GF-D8 (cell line): ENCODE measurements at regions not wholly inside any gene's neighbourhood (a gene's known extent, or its start where the extent isn't known, plus 50 kb on each side); places are given as distances from the start of the nearest gene placed in this dataset.

Experiments used
- DNase-seq: peaks from one replicate; lab custom pipeline; 2025; lab: John Stamatoyannopoulos, UW

DNA sequence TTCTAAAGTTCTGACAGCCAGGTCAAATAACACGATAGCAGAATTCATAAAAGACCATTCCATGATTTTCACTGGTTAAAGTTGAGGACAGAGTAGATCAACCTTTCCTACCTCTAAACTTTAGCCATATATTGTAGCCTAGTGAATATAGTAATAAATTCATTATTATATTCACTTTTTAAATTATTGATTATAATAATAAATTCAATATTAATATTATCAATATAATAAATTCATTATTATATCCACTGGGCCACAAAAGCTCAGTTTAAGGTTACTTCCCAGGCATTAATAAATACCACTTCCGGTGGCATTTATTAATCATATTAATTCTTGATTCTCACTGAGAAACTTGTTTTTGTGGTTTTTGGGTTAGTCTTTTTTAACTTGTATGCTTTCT, 85.7 kb upstream of the GPC6 start:
- DNase-seq = no peak

DNA sequence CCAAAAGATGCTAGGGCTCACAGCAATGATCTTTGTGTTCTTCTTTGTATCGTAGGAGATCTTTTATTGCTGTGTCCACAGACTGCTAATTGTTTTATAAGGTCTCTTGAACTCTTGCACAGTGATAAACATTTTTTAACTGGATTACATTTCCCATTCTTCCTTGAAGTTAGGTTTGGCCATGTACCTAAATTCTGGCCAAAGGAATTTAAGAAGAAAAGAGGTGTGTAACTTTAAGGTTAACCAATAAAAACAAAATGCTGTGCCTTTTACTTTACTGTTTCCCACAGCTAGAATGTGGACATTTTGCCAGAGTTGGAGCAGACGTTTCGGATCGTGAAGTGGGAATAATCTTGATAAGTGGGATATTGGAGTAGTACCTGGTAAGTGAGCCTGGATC, 82.6 kb upstream of the GPC6 start:
- DNase-seq = no peak

DNA sequence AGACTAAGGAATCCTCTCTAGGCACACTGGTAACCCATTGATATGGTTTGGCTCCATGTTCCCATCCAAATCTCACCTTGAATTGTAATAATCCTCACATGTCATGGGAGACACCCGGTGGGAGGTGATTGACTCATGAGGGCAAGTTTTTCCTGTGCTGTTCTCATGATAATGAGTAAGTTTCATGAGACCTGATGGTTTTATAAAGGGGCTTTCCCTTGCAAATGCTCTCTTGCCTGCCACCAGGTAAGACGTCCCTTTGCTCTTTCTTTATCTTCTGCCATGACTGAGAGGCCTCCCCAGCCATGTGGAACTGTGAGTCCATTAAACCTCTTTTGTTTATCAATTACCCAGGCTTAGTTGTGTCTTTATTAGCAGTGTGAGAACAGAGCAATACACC, 81.4 kb upstream of the GPC6 start:
- no peak for DNase-seq

DNA sequence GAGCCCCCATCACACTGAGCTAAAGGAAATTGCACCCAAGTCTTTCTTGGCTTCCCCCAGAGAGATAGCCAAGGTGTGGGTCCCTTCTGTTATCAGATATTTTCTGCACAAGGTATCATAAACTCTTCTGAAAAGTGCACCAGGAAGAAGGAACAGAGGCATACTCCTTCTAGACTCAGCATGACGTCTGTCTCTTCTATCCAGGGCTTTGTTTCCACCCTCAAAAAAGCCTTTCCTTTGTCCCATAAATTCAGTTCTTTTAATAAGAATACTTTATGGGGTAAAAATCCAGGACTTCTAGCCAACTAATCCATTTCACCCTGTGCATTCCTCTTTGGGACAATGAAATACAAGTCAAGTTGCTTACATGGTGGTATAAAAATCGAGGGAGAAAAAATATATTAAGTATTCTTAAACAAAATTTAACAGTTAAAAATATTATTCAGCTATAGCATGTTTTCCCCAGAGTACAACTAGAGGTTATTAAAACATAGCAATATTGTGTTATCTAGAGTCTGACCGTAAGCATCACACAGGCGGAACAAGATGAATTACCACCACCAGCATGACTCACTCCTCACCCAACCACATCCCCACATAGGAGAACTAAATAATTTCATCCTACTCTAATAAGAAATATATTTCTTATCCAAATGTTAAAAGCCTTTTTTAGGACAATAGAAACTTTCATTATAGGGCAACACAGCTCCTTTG, 79.9 kb upstream of the GPC6 start:
- DNase-seq = no peak

DNA sequence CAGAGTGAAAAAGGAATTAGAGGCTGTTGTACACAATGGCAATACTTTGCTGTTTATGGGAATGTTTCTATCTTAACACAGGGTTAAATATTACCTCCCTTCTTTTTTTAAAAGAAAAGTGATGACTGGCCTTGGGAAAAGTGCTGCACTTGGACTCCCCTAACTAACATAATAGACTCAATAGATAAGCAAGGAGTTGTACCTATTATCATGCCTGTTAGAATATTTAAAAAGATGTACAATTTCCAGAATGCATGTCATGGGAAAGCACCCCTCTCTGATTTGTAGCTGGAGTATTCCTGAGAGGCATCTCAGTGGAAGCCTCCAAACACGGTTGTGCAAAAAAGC, 79.3 kb upstream of the GPC6 start:
- no peak for DNase-seq

DNA sequence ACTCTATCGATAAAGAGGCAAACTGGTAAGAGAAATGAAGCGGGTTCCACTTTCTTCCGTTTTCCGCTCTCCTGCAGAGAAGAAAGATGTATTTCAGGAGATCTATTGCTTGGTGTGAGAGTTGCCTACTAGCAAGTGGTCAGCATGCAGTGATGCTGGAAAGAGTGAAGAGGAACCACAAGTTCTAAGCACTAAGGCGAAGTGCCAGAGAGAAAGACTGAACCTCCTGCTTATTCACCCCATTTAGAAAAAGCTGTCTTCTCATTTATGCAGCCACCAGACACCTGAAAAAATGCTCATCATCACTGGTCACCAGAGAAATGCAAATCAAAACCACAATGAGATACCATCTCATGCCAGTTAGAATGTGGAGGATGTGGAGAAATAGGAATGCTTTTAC, 78.7 kb upstream of the GPC6 start:
- no peak for DNase-seq

DNA sequence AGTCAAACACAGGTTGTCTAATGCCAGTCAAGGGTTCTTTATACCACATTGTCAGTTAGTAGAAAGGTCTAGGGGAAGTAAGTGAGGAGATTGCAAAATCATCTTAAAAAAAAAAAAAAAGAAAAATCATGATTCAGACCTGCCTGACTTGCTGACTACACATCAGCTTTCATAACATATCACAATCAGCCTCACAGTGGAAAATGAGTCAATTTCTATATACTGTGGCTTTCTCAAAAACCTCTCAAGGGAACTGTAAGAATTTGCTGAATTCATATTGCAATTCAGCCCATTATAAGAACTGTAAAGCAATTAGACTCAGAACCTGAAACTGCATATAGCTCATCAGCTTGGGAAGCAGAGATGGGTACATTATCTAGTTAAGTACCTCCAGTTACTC, 75.3 kb upstream of the GPC6 start:
- peak; percentile 29 for DNase-seq

DNA sequence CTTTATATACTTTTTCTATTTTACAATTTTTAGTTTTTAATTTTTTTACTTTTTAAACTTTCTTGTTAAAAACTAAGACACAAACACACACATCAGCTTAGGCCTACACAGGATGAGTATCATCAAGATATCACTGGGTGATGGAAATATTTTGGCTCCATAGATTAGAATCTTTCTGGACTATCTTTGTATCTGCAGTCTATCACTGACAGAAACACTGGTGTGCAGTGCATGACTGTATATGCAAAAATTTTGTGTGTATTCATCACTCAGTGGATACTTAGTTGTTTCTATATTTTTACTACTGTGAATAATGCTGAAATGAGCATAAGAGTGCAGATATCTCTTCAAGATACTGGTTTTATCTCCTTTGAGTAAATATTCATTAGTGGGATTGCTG, 68.0 kb upstream of the GPC6 start:
- no peak for DNase-seq

DNA sequence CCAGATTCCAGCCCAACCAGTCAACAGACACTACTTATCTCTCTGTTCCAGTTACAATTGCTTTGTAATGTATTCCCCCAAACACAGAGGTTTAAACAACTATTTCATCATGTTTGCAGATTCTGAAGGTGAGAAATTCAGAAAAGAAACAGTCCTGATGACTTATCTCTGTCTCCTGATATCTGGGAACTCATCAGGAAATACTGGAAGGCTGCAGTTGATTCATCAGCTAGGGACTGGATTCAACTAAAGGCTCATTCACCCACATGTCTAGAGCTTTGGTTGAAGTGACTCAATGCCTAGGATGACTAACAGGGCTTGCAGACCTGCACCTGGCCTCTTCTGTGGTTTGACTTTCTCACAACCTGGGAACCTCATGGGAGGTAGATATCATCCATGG, 56.6 kb upstream of the GPC6 start:
- DNase-seq = no peak

DNA sequence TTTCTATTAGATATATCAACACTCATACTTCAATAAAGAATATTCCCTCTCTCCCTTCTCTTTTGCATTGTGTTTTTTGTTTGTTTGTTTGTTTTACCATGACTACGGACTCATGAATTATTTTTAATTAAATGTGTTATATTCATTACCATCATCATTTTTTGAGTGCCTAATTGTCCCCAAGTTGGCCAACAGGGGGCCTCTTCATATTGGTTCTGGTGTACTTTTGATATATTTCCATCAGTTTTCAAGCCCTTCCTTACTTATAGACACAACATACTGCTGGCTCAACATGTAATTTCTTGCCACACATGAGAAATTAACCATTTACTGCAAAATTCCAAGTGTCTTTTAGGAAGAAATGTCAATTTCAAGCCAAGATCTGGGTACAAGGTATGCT, 54.5 kb upstream of the GPC6 start:
- no peak for DNase-seq

DNA sequence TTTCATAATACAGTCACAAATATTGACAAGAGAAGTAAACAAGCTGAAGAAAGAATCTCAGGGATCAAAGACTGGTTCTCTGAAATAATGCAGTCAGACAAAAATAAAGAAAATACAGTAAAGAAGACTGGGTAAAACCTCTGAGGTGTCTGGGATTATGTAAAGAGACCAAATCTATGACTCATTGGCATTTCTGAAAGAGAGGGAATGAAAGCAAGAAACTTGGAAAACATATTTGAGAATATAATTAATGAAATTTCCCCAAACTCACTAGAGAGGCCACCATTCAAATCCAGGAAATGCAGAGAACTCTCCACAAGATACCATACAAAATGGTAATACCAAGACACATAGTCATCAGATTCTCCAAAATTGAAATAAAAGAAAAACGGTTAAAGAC, 53.0 kb upstream of the GPC6 start:
- no peak for DNase-seq

DNA sequence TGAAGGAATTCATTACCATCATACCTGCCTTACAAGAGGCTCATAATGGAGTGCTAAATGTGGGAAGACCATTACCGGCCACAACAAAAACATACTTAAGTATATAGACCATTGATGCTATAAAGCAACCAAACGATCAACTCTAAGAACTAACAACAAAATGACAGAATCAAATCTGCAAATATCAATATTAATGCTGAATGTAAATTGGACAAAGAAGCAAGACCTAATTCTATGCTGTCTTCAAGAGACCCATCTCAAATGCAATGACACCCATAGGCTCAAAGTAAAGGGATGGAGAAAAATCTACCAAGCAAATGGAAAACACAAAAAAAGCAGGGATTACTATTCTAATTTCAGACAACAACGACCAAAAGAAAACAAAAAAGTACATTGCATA, 52.3 kb upstream of the GPC6 start:
- no peak for DNase-seq
